ENCODE measurements at regions not wholly inside any gene's neighbourhood (a gene's known extent, or its start where the extent isn't known, plus 50 kb on each side); places are given as distances from the start of the nearest gene placed in this dataset.

DNA sequence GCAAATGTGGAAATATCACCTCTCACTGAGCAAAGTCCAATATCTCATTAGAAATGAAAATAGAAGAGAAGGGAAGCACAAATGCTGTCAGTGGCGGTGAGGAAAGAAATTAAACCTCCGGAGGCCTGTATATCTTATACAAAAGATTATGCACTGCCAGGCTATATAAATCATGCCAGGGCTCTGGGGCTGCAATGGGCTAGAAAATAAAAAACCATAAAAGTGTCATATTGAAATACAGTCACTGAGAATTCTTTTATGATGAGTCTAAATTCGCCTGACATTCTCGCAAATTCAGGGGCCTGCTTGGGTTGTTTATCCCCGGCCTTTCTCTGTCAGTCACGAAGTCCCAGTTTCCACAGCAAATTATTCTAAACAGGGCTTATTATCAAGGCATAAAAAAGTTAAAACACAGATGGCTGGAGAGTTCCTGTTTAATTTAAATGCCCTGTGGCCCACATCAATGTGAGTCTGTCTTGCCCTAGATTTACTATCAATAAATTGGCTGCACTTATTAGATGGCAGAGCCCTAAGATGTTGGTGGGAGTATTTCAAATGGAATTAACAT is 193.8 kb downstream of the SNX10 start:
- Histone ChIP-seq H3K4me3 (no peak overlapping the region), H3K4me1 (peaks cover 12% of the 10 kb centered on the region), H3K27me3 (no peaks in the 10 kb centered on the region), H3K36me3 (no peaks in the 10 kb centered on the region), H3K27ac (no peak overlapping the region), H3K9me3 (no peaks in the 10 kb centered on the region)
- no peak for DNase-seq (ENCODE audit: extremely low spot score in 2 of 2)
- TF ChIP-seq POLR2AphosphoS5 (IDR thresholded peaks at IDR 0.05; ENCODE audit: insufficient read depth in 1 of 2, low read depth in 1 of 2) (no peak), POLR2A (IDR thresholded peaks at IDR 0.05) (no peak)
- TF ChIP-seq, protein P1, sequence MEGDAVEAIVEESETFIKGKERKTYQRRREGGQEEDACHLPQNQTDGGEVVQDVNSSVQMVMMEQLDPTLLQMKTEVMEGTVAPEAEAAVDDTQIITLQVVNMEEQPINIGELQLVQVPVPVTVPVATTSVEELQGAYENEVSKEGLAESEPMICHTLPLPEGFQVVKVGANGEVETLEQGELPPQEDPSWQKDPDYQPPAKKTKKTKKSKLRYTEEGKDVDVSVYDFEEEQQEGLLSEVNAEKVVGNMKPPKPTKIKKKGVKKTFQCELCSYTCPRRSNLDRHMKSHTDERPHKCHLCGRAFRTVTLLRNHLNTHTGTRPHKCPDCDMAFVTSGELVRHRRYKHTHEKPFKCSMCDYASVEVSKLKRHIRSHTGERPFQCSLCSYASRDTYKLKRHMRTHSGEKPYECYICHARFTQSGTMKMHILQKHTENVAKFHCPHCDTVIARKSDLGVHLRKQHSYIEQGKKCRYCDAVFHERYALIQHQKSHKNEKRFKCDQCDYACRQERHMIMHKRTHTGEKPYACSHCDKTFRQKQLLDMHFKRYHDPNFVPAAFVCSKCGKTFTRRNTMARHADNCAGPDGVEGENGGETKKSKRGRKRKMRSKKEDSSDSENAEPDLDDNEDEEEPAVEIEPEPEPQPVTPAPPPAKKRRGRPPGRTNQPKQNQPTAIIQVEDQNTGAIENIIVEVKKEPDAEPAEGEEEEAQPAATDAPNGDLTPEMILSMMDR (IDR thresholded peaks at IDR 0.05): no peak
- intact Hi-C loops (cut with DNase I): no loop called here

DNA sequence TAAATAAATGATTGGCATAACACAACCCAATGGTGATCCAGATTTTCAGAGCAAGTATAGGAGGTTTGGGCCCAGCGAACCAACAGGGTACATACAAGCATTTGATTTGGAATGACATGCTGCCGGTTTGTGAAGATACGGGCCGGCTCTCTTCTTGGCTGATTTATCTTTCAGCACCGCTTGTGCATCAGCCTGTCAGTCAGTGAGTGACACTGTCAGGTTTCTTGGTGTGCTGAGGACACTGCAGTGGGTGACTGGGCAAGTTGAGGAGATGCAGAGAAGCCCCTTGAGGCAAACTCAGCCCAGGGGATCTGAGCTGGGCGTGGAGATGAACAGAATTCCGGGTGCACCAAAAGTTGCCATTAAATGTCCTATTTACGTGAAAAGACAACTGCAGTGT is 194.5 kb downstream of the SNX10 start:
- Histone ChIP-seq H3K4me1 (peaks cover 12% of the 10 kb centered on the region), H3K27me3 (no peaks in the 10 kb centered on the region), H3K36me3 (no peaks in the 10 kb centered on the region), H3K4me3 (no peak overlapping the region), H3K27ac (no peak overlapping the region), H3K9me3 (no peaks in the 10 kb centered on the region)
- intact Hi-C loops (cut with DNase I): no loop called here
- TF ChIP-seq, protein P1 (IDR thresholded peaks at IDR 0.05): no peak
- no peak for TF ChIP-seq POLR2AphosphoS5 (IDR thresholded peaks at IDR 0.05; ENCODE audit: insufficient read depth in 1 of 2, low read depth in 1 of 2)
- TF ChIP-seq POLR2A (IDR thresholded peaks at IDR 0.05): no peak
- DNase-seq (ENCODE audit: extremely low spot score in 2 of 2): no peak

DNA sequence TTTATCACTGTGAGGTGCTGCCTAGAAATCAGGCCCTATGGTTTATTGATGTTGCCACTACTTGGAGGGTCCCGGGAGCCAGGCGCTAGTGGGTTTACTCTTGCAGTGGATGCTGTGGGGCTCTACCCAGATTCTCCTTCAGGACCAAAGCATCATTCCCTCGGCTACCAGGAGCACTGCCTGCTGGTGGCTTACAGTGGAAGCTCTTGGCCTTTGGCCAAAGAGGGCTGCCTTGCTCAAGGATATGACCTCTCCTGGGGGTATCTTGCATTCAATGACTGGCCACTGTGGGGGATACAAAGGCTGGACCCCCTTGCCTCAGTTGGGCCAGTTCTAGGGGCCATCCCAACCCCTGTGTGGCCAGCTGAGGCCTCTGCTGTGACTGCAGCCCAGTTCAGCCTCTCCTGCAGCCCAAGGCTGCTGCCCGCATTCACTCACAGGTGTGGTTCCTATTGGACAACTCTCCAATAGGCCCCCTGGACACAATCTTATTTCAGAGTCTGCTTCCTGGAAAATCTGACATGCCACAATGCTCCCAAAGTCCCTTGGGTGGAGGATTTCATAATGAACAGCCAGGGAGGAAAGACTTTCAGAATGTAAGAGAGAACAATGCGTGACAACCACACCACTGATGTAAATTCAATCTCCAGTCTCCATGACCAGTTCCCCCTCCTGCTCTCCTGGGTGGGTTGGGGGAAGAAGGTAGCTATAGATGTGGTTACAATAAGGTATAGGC is 196.3 kb downstream of the SNX10 start:
- intact Hi-C loops (cut with DNase I): no loop called here
- H3K9me3 ChIP-seq: no peaks in the 10 kb centered on the region
- H3K4me3 ChIP-seq: no peak overlapping the region
- no peak overlapping the region for H3K27ac ChIP-seq
- H3K27me3 ChIP-seq: no peaks in the 10 kb centered on the region
- TF ChIP-seq POLR2AphosphoS5 (IDR thresholded peaks at IDR 0.05; ENCODE audit: insufficient read depth in 1 of 2, low read depth in 1 of 2) (no peak), POLR2A (IDR thresholded peaks at IDR 0.05) (no peak)
- TF ChIP-seq, protein P1 (IDR thresholded peaks at IDR 0.05): no peak
- DNase-seq (ENCODE audit: extremely low spot score in 2 of 2): no peak
- H3K36me3 ChIP-seq: no peaks in the 10 kb centered on the region
- peaks cover 17% of the 10 kb centered on the region for H3K4me1 ChIP-seq

DNA sequence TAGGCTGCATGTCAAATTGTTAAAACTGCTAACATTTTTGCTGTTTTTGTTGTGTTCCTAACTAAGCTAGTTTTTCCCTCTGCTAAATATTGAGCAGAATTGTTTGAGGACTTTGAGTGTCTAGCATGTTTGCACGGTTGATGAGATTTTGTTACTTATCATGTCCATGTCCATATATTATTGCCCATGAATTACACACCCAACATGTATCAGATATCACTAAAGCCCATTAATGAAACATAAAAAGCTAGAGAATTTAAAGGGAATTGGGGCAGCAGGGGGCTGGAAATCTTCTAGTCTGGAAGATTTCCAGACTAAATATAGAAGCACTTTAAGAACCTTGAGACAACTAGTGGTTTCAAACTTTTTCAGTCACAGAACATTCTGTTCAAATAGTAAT is 197.7 kb downstream of the SNX10 start:
- no peaks in the 10 kb centered on the region for H3K36me3 ChIP-seq
- H3K27ac ChIP-seq: no peak overlapping the region
- H3K9me3 ChIP-seq: no peaks in the 10 kb centered on the region
- intact Hi-C loops (cut with DNase I): no loop called here
- DNase-seq (ENCODE audit: extremely low spot score in 2 of 2): no peak
- no peak overlapping the region for H3K4me3 ChIP-seq
- H3K27me3 ChIP-seq: no peaks in the 10 kb centered on the region
- TF ChIP-seq POLR2A (IDR thresholded peaks at IDR 0.05) (no peak), POLR2AphosphoS5 (IDR thresholded peaks at IDR 0.05; ENCODE audit: insufficient read depth in 1 of 2, low read depth in 1 of 2) (no peak)
- TF ChIP-seq, protein P1 (IDR thresholded peaks at IDR 0.05): no peak
- H3K4me1 ChIP-seq: peaks cover 17% of the 10 kb centered on the region

All from vagina (tissue), 2 donors.